ENCODE measurements at regions not wholly inside any gene's neighbourhood (a gene's known extent, or its start where the extent isn't known, plus 50 kb on each side); places are given as distances from the start of the nearest gene placed in this dataset.
"Not testable (repeated sequence)": the region's sequence is repeated elsewhere in the genome, so short reads cannot be mapped to it uniquely, and the experiment has no call there.

DNA sequence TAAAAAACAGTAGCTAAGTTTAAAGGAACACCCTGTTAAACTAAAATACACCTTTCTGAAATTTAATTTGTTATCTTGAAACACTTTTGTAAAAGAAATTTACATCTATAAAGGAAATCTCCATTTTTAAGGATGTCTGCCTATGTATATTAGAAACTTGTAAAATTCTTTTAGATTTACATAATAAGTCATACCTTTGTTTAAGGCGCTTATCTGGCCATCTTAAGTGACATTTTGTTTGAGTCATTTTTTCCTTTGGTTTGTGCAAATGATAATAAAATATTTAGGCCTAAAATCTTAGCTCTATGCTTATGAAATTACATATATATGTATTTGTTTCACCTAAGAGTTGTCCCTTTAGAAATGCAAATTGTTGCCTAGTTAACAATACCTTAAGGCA is 1193.4 kb downstream of the FSCB start:
- no peak for DNase-seq

DNA sequence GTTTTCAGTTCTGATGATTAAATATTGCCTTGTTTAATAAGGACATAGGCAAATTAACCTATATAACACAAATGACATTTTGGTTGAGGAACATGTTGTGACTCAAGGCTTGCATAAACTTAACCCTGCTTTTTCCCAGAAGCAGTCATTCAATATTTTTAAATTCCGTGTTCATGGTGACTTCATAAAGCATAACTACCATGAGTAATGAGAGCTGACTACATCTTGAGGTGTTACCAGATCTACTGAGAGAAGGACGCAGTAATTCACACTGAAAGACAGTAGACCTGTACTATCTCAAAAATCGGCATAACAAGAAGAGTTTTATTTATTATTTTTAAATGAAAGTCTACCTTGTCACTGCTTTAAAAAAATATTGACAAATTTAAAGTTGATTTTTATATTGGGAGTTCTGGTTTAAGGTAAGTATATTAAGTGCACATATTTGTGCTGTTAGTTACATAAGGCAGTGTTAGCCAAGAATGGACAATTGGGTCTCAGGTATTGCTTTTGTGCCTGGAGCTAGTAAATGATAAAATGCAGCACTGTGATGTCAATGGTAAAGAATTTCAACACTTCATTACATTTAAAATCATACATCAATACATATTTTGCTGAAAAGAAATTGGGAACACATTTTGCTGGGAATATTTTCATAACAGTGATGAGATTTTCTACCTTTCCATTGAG is 1198.5 kb downstream of the FSCB start:
- no peak for DNase-seq

DNA sequence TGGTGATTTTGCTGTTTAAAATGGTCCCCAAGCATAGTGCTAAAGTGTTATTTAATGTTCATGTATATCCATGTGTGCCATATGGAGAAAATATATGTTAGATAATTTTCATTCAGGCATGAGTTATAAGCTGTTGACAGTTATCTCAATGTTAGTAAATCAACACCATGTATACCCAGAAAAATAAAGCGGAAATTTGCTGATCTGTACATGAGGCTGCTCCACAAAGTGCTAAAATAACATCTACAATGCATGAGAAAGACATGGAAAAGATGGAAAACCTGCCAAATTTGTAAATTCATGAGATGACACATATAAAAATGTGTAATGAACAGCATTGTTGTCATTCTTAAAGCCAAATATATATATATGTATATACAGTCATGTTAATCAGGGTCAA is 1199.2 kb downstream of the FSCB start:
- no peak for DNase-seq

DNA sequence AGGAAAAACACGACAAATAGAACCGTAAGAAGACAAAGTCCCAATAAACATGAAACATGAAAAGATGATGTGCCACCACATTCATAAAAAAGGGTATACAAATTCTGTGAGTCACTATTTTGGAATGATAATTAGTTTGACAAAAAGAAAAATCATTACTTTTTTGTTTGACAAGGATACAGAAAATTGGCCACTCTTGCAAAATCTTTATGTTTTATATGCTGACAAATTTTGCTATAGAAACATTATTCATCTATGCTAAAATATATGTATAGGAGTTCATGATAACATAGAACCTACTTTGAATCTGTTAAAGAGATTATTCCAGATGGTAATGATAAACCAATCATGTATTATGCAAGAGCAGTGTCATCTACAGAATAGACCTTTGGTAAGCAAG is 1201.0 kb downstream of the FSCB start:
- no peak for DNase-seq

DNA sequence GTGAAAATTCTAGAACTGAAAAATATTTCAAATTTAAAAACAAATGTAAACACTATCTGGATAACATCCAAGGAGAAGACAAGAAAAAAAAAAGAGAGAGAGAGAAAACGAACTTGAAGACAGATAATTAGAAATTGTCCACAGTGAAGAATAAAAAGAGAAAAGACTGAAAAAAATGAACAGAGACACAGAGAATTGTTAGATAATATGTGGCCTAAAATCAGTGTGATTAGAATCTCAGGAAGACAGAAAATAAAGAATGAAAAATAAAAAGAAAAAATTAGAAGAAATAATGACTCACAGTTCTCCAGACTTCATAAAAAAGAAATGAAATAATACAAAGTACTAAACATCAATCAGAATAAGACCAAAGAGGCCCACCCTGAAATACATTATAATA is 1209.3 kb downstream of the FSCB start:
- DNase-seq: no peak

DNA sequence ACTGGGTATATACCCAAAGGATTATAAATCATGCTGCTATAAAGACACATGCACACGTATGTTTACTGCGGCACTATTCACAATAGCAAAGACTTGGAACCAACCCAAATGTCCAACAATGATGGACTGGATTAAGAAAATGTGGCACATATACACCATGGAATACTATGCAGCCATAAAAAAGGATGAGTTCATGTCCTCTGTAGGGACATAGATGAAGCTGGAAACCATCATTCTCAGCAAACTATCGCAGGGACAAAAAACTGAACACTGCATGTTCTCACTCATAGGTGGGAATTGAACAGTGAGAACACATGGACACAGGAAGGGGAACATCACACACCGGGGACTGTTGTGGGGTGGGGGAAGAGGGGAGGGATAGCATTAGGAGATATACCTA is 1211.0 kb downstream of the FSCB start:
- not testable (repeated sequence) for DNase-seq

DNA sequence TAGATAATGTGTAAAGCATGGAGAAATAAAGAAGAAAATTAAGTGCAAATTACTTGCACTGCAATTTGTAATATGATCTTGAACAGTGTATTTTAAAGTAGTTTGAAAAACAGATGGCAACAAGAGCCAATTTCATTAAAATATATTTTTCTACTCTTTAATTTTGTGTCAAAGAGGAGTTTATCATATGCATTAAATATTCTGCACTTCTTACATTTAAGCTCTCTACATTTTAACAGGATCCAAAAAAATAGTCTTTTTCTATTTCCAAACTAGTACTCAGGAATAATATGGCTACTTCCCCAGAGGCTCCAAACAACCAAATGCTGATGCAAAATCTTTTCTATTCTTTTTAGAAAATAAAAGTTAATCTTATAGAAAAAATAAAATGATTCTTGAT is 1221.5 kb downstream of the FSCB start:
- DNase-seq: no peak

DNA sequence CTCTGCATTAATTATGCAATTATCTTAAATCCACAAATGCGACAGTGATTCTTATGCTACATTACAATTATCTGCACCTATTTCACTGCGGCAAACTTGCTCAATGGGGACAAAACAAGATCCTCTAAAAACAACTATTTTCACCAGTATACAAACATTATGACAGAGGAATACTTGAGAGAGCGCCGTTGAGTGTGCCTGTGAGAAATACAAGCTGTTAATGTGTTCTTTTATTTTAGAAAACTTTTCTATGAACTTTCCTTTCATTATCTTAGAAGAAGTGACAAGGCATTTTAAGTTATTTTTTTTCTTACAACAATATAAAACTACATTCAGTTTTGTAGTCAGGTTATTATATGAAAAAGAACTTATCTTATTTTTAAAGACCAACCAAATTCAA is 1247.0 kb downstream of the FSCB start:
- DNase-seq: no peak

DNA sequence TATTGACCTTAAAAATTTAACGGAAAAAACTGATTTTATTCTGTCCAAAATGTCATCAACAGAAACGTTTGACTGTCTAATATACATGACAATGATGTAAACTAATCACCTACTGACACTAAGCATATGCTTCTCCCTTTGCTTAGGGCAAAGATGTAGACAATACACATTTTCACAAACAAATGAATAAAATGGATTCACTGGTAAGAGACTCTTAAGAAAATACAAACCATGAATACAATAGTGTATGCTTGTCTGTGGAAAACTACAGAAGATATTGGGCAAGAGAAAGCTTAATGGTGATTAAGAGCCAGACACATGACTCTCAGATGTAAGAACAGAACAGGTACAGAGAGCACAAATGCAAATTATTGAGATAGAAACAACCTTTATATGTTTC is 1248.7 kb downstream of the FSCB start:
- no peak for DNase-seq

DNA sequence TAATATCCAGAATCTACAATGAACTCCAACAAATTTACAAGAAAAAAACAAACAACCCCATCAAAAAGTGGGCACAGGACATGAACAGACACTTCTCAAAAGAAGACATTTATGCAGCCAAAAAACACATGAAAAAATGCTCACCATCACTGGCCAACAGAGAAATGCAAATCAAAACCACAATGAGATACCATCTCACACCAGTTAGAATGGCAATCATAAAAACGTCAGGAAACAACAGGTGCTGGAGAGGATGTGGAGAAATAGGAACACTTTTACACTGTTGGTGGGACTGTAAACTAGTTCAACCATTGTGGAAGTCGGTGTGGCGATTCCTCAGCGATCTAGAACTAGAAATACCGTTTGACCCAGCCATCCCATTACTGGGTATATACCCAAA is 1250.1 kb downstream of the FSCB start:
- not testable (repeated sequence) for DNase-seq

DNA sequence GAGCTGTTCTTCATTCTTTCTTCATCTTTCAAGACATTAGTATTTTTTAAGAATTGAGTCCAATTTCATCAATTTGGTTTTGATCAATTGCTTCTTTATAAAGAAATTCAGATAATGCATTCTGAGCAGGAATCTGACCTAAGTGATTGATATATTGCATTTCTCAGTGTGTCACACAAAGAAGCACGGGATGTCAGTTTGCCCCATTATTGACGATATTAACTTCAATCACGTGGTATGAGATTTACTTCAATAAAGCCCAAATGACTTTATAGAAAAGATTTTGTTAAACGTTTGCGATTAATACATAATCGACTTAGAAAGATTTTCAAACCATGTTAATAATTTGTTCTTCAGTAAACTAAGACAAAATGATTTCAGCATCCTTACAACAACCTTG is 1254.2 kb downstream of the FSCB start:
- DNase-seq: no peak

DNA sequence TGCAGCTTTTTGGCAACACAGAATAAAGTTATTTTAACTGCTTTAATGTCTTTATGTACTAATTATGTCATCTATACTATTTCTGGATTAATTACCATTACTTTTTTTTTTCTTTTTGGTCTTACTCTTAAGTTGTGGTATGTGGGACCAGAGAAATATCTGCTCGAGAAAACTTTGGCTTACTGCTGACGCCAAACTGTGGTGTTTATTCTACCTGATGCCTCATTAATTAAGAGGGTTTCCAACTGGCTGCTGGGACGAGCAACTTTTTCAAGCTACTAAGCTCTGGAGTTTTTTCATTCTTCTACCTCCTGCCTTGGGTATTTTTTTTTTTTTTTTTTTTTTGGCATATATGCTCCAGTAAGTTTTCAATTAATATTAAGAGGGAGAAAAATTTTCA is 1257.5 kb downstream of the FSCB start:
- DNase-seq: no peak

DNA sequence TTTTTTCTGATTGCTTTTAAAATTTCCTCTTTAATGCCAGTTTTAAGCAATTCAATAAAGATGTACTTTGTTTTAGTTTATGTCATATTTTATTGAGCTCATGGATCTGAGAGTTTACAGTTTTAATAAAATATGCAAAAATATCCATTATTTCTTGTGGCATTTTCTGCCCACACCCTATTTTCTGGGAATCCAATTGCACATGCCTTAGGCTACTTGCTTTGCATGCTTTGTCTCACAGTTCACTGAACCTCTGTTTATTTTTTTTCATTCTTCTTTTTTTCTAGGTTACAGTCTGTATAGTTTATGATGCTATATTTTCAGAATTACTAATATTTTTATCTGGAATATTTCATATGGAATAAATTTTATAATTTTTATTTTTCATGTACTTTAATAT is 1258.0 kb downstream of the FSCB start:
- DNase-seq: no peak

DNA sequence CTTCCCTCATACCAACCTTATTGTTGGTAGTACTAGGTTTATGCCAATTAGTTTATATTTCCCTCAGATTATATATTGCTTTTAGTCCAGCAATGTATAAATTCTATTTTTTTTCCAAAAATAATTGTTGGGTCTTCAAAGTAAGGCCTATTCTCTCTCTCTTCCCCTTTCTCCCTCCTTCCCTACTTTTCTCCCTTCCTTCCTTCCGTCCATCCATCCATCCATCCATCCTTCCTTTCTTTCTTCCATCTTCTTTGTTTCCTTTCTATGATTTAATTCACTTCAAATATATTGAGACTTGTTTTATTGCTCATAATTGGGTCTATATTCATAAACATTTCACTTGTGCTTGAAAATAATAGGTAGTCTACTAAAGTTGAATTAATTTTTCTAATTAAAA is 1259.2 kb downstream of the FSCB start:
- no peak for DNase-seq

DNA sequence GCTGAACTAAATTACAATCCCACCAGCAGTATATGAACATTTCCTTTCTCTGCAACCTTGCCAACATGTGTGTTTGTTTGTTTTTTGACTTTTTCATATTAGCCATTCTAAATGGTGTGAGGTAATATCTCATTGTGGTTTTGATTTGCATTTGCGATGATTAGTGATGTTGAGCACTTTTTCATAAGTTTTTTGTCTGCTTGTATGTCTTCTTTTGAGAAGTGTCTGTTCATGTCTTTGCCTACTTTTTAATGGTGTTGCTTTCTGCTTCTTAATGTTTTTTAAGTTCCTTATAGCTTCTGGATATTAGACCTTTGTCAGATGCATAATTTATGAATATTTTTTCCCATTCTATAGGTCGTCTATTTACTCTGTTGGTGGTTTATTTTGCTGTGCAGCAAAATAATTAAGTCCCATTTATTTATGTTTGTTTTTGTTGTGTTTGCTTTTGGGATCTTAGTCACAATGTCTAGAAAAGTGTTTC is 1262.9 kb downstream of the FSCB start:
- DNase-seq: no peak

DNA sequence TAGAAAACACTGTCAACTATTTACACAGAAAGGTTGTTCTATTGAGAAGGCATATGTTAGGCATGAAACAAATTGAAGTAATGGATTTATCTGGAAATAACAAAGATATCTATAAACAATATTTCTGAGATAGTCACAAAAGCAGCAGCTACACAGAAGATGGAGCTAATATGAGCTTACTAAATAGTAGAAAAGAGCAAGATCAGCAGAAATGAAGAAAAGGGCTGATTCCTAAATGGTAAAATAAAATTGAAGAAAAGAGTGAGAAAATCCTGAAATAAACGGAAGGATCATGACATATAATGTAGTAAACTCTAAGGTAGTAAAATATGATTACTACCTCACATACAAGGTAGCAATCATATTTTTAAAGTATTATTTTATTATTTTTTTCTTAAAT is 1263.9 kb downstream of the FSCB start:
- DNase-seq: no peak

DNA sequence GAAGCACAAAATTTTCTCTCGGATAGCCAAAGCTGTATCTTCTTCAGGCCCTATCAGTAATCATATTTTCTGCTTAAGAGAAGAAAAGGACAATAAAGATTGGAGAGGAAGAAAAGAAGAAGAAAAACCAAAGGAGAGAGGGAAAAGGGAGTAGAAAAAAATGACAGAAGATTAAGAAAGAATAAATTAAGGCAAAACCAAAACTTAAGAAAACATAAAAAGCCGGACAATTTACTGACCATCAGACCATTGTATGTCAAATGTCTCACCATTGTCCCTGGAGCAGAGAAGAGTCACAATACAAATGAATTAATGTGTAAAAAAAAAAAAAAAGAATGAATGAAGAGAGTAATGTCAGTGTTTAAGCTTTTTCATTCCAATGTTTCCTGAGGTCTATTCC is 1274.8 kb downstream of the FSCB start:
- no peak for DNase-seq

DNA sequence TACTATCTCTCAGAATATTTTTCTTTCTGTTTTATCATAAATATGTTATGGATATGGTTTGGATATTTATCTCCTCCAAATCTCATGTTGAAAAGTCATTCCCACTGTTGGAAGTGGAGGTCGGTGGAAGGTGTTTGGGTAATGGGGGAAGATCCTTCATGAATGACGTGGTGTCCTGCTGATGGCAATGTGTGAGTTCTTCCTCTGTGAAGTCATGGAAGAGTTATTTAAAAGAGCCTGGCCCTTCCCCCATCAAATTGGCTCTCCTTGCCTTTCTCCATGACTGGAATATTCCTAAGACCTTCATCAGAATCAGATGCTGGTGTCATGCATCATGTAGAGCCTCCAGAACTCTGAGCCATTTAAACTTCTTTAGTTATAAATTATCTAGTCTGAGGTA is 1291.6 kb downstream of the FSCB start:
- DNase-seq: no peak

DNA sequence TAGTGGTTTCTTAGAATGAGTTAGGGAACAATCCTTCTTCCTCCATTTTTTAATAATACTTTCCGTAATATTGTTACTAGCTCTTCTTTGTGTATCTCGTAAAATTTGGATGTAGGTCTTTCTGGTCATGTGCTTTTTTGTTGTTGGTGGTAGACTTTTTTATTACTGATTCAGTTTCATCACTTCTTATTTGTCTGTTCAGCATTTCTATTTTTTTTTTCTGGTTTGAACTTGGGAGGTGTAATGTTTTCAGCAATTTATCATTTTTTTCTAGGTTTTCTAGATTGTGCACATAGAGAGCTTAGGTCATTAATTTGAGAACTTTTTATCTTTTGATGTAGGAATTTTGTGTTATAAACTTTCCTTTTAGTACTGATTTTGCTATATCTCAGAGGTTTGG is 1299.9 kb downstream of the FSCB start:
- DNase-seq: no peak

DNA sequence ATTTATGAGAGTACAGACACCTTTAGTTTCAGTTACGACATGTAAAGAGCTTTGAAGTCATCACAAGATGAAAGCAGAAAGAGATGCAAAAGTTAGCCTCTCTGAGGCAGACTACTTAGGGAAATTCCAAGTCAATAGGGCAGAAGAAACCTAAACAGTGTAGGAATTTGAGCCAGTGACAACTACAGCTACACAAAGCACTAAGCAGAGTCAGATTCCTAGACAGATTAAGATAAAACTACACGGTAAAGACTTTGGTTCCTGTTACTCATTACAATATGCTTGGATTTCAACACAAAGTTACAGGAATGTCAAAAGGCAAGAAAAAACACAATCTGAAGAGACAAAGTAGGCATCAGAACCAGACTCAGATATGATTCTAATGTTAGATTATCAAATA is 1302.3 kb downstream of the FSCB start:
- no peak for DNase-seq

DNA sequence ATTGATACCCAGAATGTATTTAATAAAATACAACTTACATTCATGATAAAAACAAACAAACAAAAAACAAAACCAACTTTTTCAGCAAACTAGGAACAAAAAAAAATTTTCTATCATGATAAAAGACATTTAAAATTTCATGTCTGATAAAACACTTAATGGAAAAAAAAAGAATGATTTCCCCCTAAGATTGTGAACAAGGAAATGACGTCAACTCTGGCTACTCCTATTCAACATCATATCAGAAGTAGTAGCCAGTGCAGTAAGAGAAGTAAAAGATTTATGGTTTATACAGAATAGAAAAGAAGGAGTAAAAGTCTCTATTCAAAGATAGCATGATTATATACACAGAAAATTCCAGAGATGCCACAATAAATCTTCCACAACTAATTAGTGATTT is 1306.6 kb downstream of the FSCB start:
- no peak for DNase-seq

DNA sequence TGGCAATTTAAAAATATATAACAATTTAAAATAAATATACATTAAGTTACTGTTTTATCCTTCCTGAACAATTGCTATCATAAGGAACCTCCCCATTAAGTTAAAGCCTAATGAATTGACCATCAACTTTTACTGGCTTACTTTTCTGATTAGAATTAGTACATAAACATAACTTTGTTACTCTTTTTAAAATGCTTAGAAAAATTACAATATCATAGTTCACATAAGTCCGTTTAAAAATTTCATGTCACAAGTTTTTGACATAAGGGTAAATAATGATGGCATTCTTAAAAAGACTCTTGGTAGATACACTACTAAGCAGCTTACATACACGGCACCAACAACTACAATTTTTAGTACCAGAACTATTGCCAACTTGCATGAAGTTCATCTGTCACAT is 1308.6 kb downstream of the FSCB start:
- DNase-seq: no peak

DNA sequence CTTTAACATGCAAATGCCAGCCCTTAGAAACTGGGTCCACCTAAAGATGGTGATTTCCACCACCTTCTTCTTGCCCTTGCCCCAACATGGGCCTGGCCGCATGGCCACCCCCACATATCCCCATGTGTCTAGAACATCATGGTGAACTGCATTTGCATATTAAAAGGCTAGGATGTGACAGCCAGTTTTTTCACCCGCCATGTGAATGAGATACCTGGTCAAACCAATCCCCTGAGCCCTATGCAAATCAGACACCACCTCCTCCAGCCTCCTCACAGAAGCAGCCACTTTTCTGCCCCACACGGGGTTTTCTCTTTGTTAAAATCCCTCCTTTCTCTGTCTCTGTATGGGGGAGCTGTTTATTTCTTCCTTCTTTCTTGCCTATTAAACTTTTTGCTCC is 1322.5 kb downstream of the FSCB start:
- DNase-seq: no peak

DNA sequence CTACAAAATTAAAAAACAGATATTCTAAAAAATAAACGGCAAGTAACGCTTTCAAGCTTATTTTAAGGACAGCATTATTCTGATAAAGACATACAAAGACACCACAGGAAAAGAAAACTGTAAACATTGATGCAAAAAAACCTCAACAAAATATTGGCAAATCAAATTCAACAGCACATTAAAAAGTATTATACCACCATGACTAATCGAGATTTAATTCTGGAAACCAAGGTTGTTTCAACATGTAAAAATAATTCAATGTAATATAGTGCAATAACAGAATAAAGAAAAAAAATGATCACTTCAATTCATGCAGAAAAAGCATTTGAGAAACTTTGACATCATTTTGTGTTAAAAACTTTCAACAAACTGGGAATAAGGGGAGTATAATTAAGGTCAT is 1323.2 kb downstream of the FSCB start:
- DNase-seq: no peak

All from amygdala (tissue), 56 donors.